ENCODE measurements at regions not wholly inside any gene's neighbourhood (a gene's known extent, or its start where the extent isn't known, plus 50 kb on each side); places are given as distances from the start of the nearest gene placed in this dataset.

DNA sequence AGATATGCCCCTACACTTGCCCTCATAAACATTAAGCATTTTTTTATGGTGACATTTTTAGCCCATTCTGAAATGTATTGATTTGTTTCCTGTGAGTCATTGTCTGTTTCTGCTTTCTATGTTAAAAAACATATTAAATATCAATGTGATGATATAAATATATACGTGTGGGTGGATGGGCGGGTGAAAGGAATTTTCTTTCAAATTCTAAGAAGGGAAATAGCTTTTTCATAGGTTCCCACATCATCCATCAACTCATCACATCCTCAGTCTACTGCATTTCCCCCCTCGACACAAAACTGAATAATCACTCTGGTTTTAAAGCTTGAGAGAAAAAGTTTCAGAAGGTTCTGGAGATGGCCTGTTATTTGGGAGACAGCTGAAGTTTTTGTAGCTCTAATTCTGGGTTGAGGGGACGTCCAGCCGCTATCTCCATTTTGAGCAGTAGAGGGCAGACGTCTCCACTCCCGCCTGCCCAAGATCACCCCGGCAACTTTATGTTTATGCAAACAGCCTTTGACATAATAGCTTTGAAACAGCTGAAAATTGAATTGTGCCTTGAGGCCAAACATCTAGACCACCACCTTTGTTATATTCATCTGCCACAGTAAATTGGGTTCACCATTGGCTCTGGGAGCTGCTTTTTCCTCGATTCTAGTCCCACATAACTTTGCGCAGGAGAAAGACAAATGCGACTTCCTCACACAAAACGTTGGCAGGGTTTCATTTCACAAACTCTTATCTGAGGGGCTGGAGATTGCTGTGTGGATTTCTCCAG, 216.2 kb upstream of the CLINT1 start:
- H3K4me3 ChIP-seq: peak overlapping the region; percentile 32 to 49 (median 38)
- H3K36me3 ChIP-seq: no peaks in the 10 kb centered on the region
- TF ChIP-seq POLR2AphosphoS5 (IDR thresholded peaks at IDR 0.05) (no peak), EP300 (IDR thresholded peaks at IDR 0.05) (no peak), POLR2A (IDR thresholded peaks at IDR 0.05; ENCODE audit: low read depth) (no peak)
- TF ChIP-seq, protein P1, sequence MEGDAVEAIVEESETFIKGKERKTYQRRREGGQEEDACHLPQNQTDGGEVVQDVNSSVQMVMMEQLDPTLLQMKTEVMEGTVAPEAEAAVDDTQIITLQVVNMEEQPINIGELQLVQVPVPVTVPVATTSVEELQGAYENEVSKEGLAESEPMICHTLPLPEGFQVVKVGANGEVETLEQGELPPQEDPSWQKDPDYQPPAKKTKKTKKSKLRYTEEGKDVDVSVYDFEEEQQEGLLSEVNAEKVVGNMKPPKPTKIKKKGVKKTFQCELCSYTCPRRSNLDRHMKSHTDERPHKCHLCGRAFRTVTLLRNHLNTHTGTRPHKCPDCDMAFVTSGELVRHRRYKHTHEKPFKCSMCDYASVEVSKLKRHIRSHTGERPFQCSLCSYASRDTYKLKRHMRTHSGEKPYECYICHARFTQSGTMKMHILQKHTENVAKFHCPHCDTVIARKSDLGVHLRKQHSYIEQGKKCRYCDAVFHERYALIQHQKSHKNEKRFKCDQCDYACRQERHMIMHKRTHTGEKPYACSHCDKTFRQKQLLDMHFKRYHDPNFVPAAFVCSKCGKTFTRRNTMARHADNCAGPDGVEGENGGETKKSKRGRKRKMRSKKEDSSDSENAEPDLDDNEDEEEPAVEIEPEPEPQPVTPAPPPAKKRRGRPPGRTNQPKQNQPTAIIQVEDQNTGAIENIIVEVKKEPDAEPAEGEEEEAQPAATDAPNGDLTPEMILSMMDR (IDR thresholded peaks at IDR 0.05): peak; percentile 69 to 89 (median 84)
- peak overlapping the region in 1 of 4 donors; percentile 51 for H3K27ac ChIP-seq (replicated peaks in 1 of 4)
- no peaks in the 10 kb centered on the region for H3K27me3 ChIP-seq
- intact Hi-C loops (cut with DNase I): loop anchor here (5.0 kb wide), 2 partner anchors 1032 to 1057 kb away; no protein-coding TSS in a partner anchor
- H3K9me3 ChIP-seq: no peaks in the 10 kb centered on the region
- WGBS: 7% methylated on average over 12 of the region's 12 CpGs
- peak; percentile 94 for DNase-seq (ENCODE audit: extremely low spot score)
- peaks cover 0 to 11% (median 6%) of the 10 kb centered on the region in 4 donors for H3K4me1 ChIP-seq

DNA sequence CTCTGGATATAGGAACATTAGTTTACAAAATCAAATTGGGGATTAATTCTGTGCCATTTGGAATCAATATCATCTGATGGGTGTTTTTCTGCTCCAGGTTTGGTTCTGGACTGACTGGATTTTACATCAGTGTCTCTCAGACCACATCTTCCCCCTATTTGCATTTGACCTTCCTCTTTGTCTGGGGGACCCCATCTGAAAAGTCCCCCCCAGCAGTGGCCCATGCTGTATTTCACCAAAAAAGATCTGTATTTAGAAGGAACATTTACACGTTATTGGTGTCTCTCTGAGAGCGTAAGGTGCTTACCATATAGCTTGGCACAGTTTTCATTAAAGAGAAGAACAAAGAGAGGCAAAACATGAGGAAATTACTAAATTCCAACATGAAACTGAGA, 215.6 kb upstream of the CLINT1 start:
- no peak for DNase-seq (ENCODE audit: extremely low spot score)
- intact Hi-C loops (cut with DNase I): no loop called here
- peaks cover 0 to 11% (median 6%) of the 10 kb centered on the region in 4 donors for H3K4me1 ChIP-seq
- H3K9me3 ChIP-seq: no peaks in the 10 kb centered on the region
- TF ChIP-seq POLR2A (IDR thresholded peaks at IDR 0.05; ENCODE audit: low read depth) (no peak), POLR2AphosphoS5 (IDR thresholded peaks at IDR 0.05) (no peak), EP300 (IDR thresholded peaks at IDR 0.05) (no peak)
- TF ChIP-seq, protein P1 (IDR thresholded peaks at IDR 0.05): no peak
- WGBS: 87% methylated on average over 2 of the region's 2 CpGs
- no peaks in the 10 kb centered on the region for H3K36me3 ChIP-seq
- no peaks in the 10 kb centered on the region for H3K27me3 ChIP-seq
- H3K27ac ChIP-seq (replicated peaks in 1 of 4): no peak overlapping the region
- H3K4me3 ChIP-seq: no peak overlapping the region

DNA sequence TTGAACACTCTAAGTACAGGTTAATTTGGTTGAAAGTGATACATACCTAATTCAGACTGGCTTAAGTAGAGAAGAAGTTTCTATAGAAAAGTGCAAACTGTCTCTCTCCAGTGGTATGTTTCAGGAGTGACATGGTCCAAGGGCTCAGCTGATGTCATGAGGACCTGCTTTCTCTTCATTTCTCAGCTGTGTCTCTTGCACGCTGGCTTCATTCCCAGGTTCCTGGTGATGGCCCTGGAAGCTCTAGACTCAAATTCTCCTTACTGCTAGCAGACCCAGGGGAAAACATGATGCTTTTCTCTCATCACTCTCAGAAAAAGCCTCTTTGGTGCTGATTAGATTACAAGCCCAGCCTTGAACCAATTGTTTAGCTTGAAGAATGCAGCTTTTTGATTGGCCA, 211.9 kb upstream of the CLINT1 start:
- Histone ChIP-seq H3K4me3 (no peak overlapping the region), H3K9me3 (no peaks in the 10 kb centered on the region), H3K27me3 (no peaks in the 10 kb centered on the region), H3K27ac (replicated peaks in 1 of 4) (no peak overlapping the region), H3K4me1 (peaks cover 4 to 10% (median 7%) of the 10 kb centered on the region in 4 donors), H3K36me3 (no peaks in the 10 kb centered on the region)
- no peak for TF ChIP-seq POLR2AphosphoS5 (IDR thresholded peaks at IDR 0.05)
- no peak for TF ChIP-seq POLR2A (IDR thresholded peaks at IDR 0.05; ENCODE audit: low read depth)
- intact Hi-C loops (cut with DNase I): no loop called here
- DNase-seq (ENCODE audit: extremely low spot score): no peak
- WGBS: 64% methylated on average over 1 of the region's 1 CpG

DNA sequence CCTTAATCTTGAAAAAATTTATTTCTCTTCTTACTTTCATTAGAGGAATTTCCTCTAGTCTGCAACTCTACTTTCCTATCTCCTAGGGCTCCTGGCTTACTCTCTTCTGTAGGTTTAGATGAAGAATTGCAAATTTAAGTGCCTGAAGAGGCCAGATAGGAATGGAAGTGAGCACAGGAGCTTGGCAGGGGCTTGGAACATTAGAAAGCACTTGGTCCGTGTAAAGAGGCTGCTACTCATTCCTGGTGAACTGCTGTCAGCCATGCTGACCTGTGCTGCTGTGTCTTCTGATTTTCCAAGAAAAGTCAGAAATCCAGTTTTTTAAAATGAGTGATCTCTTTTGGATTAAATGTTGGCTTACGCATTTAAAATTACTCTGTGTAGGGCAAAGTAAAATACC, 210.9 kb upstream of the CLINT1 start:
- H3K9me3 ChIP-seq: no peaks in the 10 kb centered on the region
- intact Hi-C loops (cut with DNase I): no loop called here
- no peak overlapping the region for H3K4me3 ChIP-seq
- no peaks in the 10 kb centered on the region for H3K36me3 ChIP-seq
- no peak for DNase-seq (ENCODE audit: extremely low spot score)
- no peak overlapping the region for H3K27ac ChIP-seq (replicated peaks in 1 of 4)
- 83% methylated on average over 2 of the region's 2 CpGs for WGBS
- no peak for TF ChIP-seq POLR2AphosphoS5 (IDR thresholded peaks at IDR 0.05)
- TF ChIP-seq, protein P1 (IDR thresholded peaks at IDR 0.05): no peak
- no peak for TF ChIP-seq POLR2A (IDR thresholded peaks at IDR 0.05; ENCODE audit: low read depth)
- TF ChIP-seq EP300 (IDR thresholded peaks at IDR 0.05): no peak
- H3K4me1 ChIP-seq: peaks cover 4 to 7% (median 6%) of the 10 kb centered on the region in 4 donors
- H3K27me3 ChIP-seq: no peaks in the 10 kb centered on the region

DNA sequence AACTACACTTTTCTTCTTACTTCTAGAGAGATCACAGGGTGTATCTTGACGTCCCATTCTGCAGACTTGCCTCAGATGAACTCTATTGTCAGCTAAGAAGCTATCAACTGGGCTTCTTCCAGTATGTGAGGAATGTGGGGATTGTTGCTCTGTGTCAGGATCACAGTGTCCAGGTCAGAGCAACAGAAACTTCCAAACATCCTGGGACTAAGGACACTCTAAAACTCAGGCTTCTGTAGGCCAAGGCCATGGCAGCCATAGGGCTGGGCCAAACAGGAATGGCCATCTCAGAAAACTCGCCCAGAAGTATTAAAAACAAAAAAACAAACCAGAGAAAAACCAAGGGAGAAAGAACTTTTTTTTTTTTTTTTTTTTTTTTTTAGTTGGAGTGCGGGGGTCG, 210.0 kb upstream of the CLINT1 start:
- intact Hi-C loops (cut with DNase I): no loop called here
- H3K9me3 ChIP-seq: no peaks in the 10 kb centered on the region
- no peak overlapping the region for H3K27ac ChIP-seq (replicated peaks in 1 of 4)
- TF ChIP-seq EP300 (IDR thresholded peaks at IDR 0.05) (no peak), POLR2AphosphoS5 (IDR thresholded peaks at IDR 0.05) (no peak), POLR2A (IDR thresholded peaks at IDR 0.05; ENCODE audit: low read depth) (no peak)
- TF ChIP-seq, protein P1 (IDR thresholded peaks at IDR 0.05): no peak
- H3K4me3 ChIP-seq: no peak overlapping the region
- no peak for DNase-seq (ENCODE audit: extremely low spot score)
- WGBS: 83% methylated on average over 4 of the region's 4 CpGs
- H3K27me3 ChIP-seq: no peaks in the 10 kb centered on the region
- H3K36me3 ChIP-seq: no peaks in the 10 kb centered on the region
- peaks cover 4 to 16% (median 15%) of the 10 kb centered on the region in 4 donors for H3K4me1 ChIP-seq

All from esophagus muscularis mucosa (tissue), 4 donors.